ENCODE measurements at regions not wholly inside any gene's neighbourhood (a gene's known extent, or its start where the extent isn't known, plus 50 kb on each side); places are given as distances from the start of the nearest gene placed in this dataset.

- Histone ChIP-seq H3F3A (replicated peaks; ENCODE audit: low read depth) (no peaks in the 10 kb centered on the region), H3K27me3 (ENCODE audit: insufficient read depth) (no peaks in the 10 kb centered on the region), H3K36me3 (ENCODE audit: insufficient read depth) (no peaks in the 10 kb centered on the region), H3K9me2 (ENCODE audit: insufficient read depth) (no peaks in the 10 kb centered on the region), H4K20me1 (replicated peaks; ENCODE audit: insufficient read depth) (no peaks in the 10 kb centered on the region), H3K4me2 (no peak overlapping the region), H3K4me1 (ENCODE audit: insufficient read depth) (no peaks in the 10 kb centered on the region), H3K4me3 (no peak overlapping the region), H3K79me2 (replicated peaks; ENCODE audit: insufficient read depth) (no peaks in the 10 kb centered on the region), H3K27ac (ENCODE audit: low read depth) (no peak overlapping the region), H2AFZ (no peak overlapping the region)
- H3K27ac Mint-ChIP-seq = no peak overlapping the region
- ATAC-seq (no peak), DNase-seq (ENCODE audit: low spot score) (no peak)
- TF ChIP-seq EZH2 (IDR thresholded peaks at IDR 0.05; ENCODE audit: low read depth, unreplicated experiment) = no peak
- no peaks in the 10 kb centered on the region for H3K27me3 Mint-ChIP-seq (ENCODE audit: insufficient read depth, low read depth, poor library complexity)
- no peaks in the 10 kb centered on the region for H3K9me3 Mint-ChIP-seq
- H3K36me3 Mint-ChIP-seq (ENCODE audit: low read depth) = no peaks in the 10 kb centered on the region
- H3K4me1 Mint-ChIP-seq = no peaks in the 10 kb centered on the region; the same call in 2 of the 3 replicates
- H3K4me3 Mint-ChIP-seq = no peak overlapping the region
These were observed 535.7 kb downstream of the PPP4R3C start for GRCh38 chrX:26927419-26927818.

- DNase-seq (ENCODE audit: low spot score) (no peak), ATAC-seq (no peak)
- no peak overlapping the region for H3K4me3 Mint-ChIP-seq
- Histone ChIP-seq H3K36me3 (ENCODE audit: insufficient read depth) (no peaks in the 10 kb centered on the region), H4K20me1 (replicated peaks; ENCODE audit: insufficient read depth) (no peaks in the 10 kb centered on the region), H3K27ac (ENCODE audit: low read depth) (no peak overlapping the region), H3K79me2 (replicated peaks; ENCODE audit: insufficient read depth) (no peaks in the 10 kb centered on the region), H3F3A (replicated peaks; ENCODE audit: low read depth) (no peaks in the 10 kb centered on the region), H2AFZ (no peak overlapping the region), H3K9me2 (ENCODE audit: insufficient read depth) (no peaks in the 10 kb centered on the region), H3K4me2 (no peak overlapping the region), H3K4me1 (ENCODE audit: insufficient read depth) (no peaks in the 10 kb centered on the region), H3K4me3 (no peak overlapping the region), H3K27me3 (ENCODE audit: insufficient read depth) (no peaks in the 10 kb centered on the region)
- no peaks in the 10 kb centered on the region; the same call in 2 of the 3 replicates for H3K9me3 Mint-ChIP-seq
- H3K27me3 Mint-ChIP-seq (ENCODE audit: insufficient read depth, low read depth, poor library complexity) = no peaks in the 10 kb centered on the region
- H3K4me1 Mint-ChIP-seq = no peaks in the 10 kb centered on the region
- H3K27ac Mint-ChIP-seq = no peak overlapping the region
- H3K36me3 Mint-ChIP-seq (ENCODE audit: low read depth) = no peaks in the 10 kb centered on the region
- TF ChIP-seq ZNF462 (CRISPR knock-in tag; IDR thresholded peaks at IDR 0.05) (no peak), CTCF (conservative IDR thresholded peaks at IDR 0.05; ENCODE audit: low read depth in 2 of 2) (no peak), POLR2AphosphoS5 (IDR thresholded peaks at IDR 0.05; ENCODE audit: low read depth) (no peak), ETS1 (IDR thresholded peaks at IDR 0.05) (no peak), EZH2 (IDR thresholded peaks at IDR 0.05; ENCODE audit: low read depth, unreplicated experiment) (no peak), NANOG (IDR thresholded peaks at IDR 0.05; ENCODE audit: borderline replicate concordance) (no peak), ZNF331 (CRISPR knock-in tag; IDR thresholded peaks at IDR 0.05; ENCODE audit: low read depth) (no peak), CREB1 (CRISPR knock-in tag; IDR thresholded peaks at IDR 0.05; ENCODE audit: low read depth) (no peak), ZNF114 (CRISPR knock-in tag; IDR thresholded peaks at IDR 0.05) (no peak), STAT1 (IDR thresholded peaks at IDR 0.05; ENCODE audit: unreplicated experiment) (no peak), EZH2phosphoT487 (IDR thresholded peaks at IDR 0.05; ENCODE audit: unreplicated experiment) (no peak)
These were observed 538.1 kb downstream of the PPP4R3C start for GRCh38 chrX:26925088-26925487.

Data from GM23338 (cell line).